ENCODE measurements at regions not wholly inside any gene's neighbourhood (a gene's known extent, or its start where the extent isn't known, plus 50 kb on each side); places are given as distances from the start of the nearest gene placed in this dataset.

- Histone ChIP-seq H4K20me1 (replicated peaks; ENCODE audit: insufficient read depth) (no peaks in the 10 kb centered on the region), H3K4me3 (no peak overlapping the region), H3K4me1 (ENCODE audit: insufficient read depth) (peaks cover 5% of the 10 kb centered on the region), H3K36me3 (ENCODE audit: insufficient read depth) (no peaks in the 10 kb centered on the region), H3K27ac (ENCODE audit: low read depth) (no peak overlapping the region), H3K79me2 (replicated peaks; ENCODE audit: insufficient read depth) (no peaks in the 10 kb centered on the region), H3F3A (replicated peaks; ENCODE audit: low read depth) (no peaks in the 10 kb centered on the region), H3K9me2 (ENCODE audit: insufficient read depth) (no peaks in the 10 kb centered on the region), H2AFZ (no peak overlapping the region), H3K4me2 (no peak overlapping the region), H3K27me3 (ENCODE audit: insufficient read depth) (no peaks in the 10 kb centered on the region)
- no peak for DNase-seq (ENCODE audit: low spot score)
- TF ChIP-seq NANOG (IDR thresholded peaks at IDR 0.05; ENCODE audit: borderline replicate concordance) (no peak), CTCF (conservative IDR thresholded peaks at IDR 0.05; ENCODE audit: low read depth in 2 of 2) (no peak), CREB1 (CRISPR knock-in tag; IDR thresholded peaks at IDR 0.05; ENCODE audit: low read depth) (no peak), POLR2AphosphoS5 (IDR thresholded peaks at IDR 0.05; ENCODE audit: low read depth) (no peak), EZH2 (IDR thresholded peaks at IDR 0.05; ENCODE audit: low read depth, unreplicated experiment) (no peak), STAT1 (IDR thresholded peaks at IDR 0.05; ENCODE audit: unreplicated experiment) (no peak), EZH2phosphoT487 (IDR thresholded peaks at IDR 0.05; ENCODE audit: unreplicated experiment) (no peak), ZNF114 (CRISPR knock-in tag; IDR thresholded peaks at IDR 0.05) (no peak), ZNF331 (CRISPR knock-in tag; IDR thresholded peaks at IDR 0.05; ENCODE audit: low read depth) (no peak), JUNB (IDR thresholded peaks at IDR 0.05; ENCODE audit: unreplicated experiment) (no peak)
- TF ChIP-seq, protein P1, sequence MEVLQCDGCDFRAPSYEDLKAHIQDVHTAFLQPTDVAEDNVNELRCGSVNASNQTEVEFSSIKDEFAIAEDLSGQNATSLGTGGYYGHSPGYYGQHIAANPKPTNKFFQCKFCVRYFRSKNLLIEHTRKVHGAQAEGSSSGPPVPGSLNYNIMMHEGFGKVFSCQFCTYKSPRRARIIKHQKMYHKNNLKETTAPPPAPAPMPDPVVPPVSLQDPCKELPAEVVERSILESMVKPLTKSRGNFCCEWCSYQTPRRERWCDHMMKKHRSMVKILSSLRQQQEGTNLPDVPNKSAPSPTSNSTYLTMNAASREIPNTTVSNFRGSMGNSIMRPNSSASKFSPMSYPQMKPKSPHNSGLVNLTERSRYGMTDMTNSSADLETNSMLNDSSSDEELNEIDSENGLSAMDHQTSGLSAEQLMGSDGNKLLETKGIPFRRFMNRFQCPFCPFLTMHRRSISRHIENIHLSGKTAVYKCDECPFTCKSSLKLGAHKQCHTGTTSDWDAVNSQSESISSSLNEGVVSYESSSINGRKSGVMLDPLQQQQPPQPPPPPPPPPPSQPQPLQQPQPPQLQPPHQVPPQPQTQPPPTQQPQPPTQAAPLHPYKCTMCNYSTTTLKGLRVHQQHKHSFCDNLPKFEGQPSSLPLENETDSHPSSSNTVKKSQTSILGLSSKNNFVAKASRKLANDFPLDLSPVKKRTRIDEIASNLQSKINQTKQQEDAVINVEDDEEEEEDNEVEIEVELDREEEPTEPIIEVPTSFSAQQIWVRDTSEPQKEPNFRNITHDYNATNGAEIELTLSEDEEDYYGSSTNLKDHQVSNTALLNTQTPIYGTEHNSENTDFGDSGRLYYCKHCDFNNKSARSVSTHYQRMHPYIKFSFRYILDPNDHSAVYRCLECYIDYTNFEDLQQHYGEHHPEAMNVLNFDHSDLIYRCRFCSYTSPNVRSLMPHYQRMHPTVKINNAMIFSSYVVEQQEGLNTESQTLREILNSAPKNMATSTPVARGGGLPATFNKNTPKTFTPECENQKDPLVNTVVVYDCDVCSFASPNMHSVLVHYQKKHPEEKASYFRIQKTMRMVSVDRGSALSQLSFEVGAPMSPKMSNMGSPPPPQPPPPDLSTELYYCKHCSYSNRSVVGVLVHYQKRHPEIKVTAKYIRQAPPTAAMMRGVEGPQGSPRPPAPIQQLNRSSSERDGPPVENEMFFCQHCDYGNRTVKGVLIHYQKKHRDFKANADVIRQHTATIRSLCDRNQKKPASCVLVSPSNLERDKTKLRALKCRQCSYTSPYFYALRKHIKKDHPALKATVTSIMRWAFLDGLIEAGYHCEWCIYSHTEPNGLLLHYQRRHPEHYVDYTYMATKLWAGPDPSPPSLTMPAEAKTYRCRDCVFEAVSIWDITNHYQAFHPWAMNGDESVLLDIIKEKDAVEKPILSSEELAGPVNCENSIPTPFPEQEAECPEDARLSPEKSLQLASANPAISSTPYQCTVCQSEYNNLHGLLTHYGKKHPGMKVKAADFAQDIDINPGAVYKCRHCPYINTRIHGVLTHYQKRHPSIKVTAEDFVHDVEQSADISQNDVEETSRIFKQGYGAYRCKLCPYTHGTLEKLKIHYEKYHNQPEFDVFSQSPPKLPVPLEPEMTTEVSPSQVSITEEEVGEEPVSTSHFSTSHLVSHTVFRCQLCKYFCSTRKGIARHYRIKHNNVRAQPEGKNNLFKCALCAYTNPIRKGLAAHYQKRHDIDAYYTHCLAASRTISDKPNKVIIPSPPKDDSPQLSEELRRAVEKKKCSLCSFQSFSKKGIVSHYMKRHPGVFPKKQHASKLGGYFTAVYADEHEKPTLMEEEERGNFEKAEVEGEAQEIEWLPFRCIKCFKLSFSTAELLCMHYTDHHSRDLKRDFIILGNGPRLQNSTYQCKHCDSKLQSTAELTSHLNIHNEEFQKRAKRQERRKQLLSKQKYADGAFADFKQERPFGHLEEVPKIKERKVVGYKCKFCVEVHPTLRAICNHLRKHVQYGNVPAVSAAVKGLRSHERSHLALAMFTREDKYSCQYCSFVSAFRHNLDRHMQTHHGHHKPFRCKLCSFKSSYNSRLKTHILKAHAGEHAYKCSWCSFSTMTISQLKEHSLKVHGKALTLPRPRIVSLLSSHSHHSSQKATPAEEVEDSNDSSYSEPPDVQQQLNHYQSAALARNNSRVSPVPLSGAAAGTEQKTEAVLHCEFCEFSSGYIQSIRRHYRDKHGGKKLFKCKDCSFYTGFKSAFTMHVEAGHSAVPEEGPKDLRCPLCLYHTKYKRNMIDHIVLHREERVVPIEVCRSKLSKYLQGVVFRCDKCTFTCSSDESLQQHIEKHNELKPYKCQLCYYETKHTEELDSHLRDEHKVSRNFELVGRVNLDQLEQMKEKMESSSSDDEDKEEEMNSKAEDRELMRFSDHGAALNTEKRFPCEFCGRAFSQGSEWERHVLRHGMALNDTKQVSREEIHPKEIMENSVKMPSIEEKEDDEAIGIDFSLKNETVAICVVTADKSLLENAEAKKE (CRISPR knock-in tag; IDR thresholded peaks at IDR 0.05), result no peak
- TF ChIP-seq, protein P2, sequence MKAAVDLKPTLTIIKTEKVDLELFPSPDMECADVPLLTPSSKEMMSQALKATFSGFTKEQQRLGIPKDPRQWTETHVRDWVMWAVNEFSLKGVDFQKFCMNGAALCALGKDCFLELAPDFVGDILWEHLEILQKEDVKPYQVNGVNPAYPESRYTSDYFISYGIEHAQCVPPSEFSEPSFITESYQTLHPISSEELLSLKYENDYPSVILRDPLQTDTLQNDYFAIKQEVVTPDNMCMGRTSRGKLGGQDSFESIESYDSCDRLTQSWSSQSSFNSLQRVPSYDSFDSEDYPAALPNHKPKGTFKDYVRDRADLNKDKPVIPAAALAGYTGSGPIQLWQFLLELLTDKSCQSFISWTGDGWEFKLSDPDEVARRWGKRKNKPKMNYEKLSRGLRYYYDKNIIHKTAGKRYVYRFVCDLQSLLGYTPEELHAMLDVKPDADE (IDR thresholded peaks at IDR 0.05), result no peak
- TF ChIP-seq, protein P3, sequence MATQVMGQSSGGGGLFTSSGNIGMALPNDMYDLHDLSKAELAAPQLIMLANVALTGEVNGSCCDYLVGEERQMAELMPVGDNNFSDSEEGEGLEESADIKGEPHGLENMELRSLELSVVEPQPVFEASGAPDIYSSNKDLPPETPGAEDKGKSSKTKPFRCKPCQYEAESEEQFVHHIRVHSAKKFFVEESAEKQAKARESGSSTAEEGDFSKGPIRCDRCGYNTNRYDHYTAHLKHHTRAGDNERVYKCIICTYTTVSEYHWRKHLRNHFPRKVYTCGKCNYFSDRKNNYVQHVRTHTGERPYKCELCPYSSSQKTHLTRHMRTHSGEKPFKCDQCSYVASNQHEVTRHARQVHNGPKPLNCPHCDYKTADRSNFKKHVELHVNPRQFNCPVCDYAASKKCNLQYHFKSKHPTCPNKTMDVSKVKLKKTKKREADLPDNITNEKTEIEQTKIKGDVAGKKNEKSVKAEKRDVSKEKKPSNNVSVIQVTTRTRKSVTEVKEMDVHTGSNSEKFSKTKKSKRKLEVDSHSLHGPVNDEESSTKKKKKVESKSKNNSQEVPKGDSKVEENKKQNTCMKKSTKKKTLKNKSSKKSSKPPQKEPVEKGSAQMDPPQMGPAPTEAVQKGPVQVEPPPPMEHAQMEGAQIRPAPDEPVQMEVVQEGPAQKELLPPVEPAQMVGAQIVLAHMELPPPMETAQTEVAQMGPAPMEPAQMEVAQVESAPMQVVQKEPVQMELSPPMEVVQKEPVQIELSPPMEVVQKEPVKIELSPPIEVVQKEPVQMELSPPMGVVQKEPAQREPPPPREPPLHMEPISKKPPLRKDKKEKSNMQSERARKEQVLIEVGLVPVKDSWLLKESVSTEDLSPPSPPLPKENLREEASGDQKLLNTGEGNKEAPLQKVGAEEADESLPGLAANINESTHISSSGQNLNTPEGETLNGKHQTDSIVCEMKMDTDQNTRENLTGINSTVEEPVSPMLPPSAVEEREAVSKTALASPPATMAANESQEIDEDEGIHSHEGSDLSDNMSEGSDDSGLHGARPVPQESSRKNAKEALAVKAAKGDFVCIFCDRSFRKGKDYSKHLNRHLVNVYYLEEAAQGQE (IDR thresholded peaks at IDR 0.05; ENCODE audit: unreplicated experiment), result no peak
- H3K4me3 Mint-ChIP-seq, result no peak overlapping the region
- peaks cover 2% of the 10 kb centered on the region for H3K27me3 Mint-ChIP-seq (ENCODE audit: insufficient read depth, low read depth, poor library complexity)
- H3K27ac Mint-ChIP-seq, result no peak overlapping the region
- H3K9me3 Mint-ChIP-seq, result no peaks in the 10 kb centered on the region
- H3K4me1 Mint-ChIP-seq, result peaks cover 5% of the 10 kb centered on the region; the same call in 2 of the 3 replicates
- no peak for ATAC-seq
- no peaks in the 10 kb centered on the region for H3K36me3 Mint-ChIP-seq (ENCODE audit: low read depth)
These were observed 161.0 kb upstream of the NLRP1 start for GRCh38 chr17:5745111-5745813.
